WTC11 (cell line): ENCODE measurements at regions not wholly inside any gene's neighbourhood (a gene's known extent, or its start where the extent isn't known, plus 50 kb on each side); places are given as distances from the start of the nearest gene placed in this dataset.

Source experiments
- CTCF ChIP-seq: fragments of 200-600 bp; IDR thresholded peaks from 2 replicates; pipeline ENCODE4 v1.8.0; 2022; ENCODE audit warnings: antibody characterized with exemption
- ELF4 ChIP-seq: sonication (generic); formaldehyde crosslinking; IDR thresholded peaks from 2 replicates; pipeline ENCODE4 v1.8.1; 2022; ENCODE audit warnings: low read depth, mild to moderate bottlenecking, moderate library complexity, missing genetic modification reagents
- NR2C2 ChIP-seq: sonication (generic); formaldehyde crosslinking; IDR thresholded peaks from 2 replicates; pipeline ENCODE4 v1.8.0; 2022; ENCODE audit warnings: mild to moderate bottlenecking, missing genetic modification reagents
- TEAD4 ChIP-seq: sonication (generic); formaldehyde crosslinking; IDR thresholded peaks from 2 replicates; pipeline ENCODE4 v1.8.0; 2022; ENCODE audit warnings: mild to moderate bottlenecking, missing genetic modification reagents
- TP53 ChIP-seq: sonication (generic); formaldehyde crosslinking; IDR thresholded peaks from 2 replicates; pipeline ENCODE4 v1.8.1; 2023; ENCODE audit warnings: mild to moderate bottlenecking, missing genetic modification reagents
- ZBTB21 ChIP-seq: sonication (generic); formaldehyde crosslinking; IDR thresholded peaks from 2 replicates; pipeline ENCODE4 v1.8.1; 2023; ENCODE audit warnings: mild to moderate bottlenecking, missing genetic modification reagents, borderline replicate concordance

GRCh38 chr7:86212976-86213375 lies 430.7 kb upstream of the GRM3 start:
- no peak for TF ChIP-seq TEAD4 (CRISPR knock-in tag)
- no peak for TF ChIP-seq TP53 (CRISPR knock-in tag)
- no peak for TF ChIP-seq ZBTB21 (CRISPR knock-in tag)
- TF ChIP-seq NR2C2, result no peak
- no peak for TF ChIP-seq CTCF
- TF ChIP-seq ELF4 (CRISPR knock-in tag), result no peak
